ENCODE measurements at regions not wholly inside any gene's neighbourhood (a gene's known extent, or its start where the extent isn't known, plus 50 kb on each side); places are given as distances from the start of the nearest gene placed in this dataset.

DNA sequence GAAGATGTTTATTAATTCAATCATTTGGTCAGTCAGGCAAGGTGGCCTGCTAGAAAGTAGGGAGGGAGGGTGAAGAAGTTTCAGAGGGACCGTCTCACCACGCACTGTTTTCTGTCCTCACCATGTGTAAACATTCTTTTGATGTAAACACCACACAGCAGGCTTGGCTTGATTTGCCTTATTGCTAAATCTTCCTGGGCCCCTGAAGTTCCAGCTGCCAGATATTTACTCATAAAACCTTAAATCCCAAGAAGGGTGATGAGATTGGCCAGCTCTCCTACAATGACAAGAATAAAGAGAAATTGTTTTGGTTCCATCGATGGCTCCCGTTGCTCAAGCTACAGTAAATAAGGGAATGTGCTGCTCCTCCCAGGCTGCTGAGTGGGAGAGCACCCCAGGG is 198.2 kb upstream of the TMTC4 start:
- ChIA-PET CTCF (no interaction called here), POLR2A (no interaction called here)
- Histone ChIP-seq H3K4me3 (ENCODE audit: low read depth, low read length) (no peak overlapping the region), H3K27me3 (ENCODE audit: control insufficient read depth, insufficient read depth, low read length) (no peaks in the 10 kb centered on the region), H3K36me3 (ENCODE audit: control insufficient read depth, insufficient read depth, low read length) (no peaks in the 10 kb centered on the region)
- DNase-seq (ENCODE audit: low read depth), result no peak
- TF ChIP-seq, protein P1, sequence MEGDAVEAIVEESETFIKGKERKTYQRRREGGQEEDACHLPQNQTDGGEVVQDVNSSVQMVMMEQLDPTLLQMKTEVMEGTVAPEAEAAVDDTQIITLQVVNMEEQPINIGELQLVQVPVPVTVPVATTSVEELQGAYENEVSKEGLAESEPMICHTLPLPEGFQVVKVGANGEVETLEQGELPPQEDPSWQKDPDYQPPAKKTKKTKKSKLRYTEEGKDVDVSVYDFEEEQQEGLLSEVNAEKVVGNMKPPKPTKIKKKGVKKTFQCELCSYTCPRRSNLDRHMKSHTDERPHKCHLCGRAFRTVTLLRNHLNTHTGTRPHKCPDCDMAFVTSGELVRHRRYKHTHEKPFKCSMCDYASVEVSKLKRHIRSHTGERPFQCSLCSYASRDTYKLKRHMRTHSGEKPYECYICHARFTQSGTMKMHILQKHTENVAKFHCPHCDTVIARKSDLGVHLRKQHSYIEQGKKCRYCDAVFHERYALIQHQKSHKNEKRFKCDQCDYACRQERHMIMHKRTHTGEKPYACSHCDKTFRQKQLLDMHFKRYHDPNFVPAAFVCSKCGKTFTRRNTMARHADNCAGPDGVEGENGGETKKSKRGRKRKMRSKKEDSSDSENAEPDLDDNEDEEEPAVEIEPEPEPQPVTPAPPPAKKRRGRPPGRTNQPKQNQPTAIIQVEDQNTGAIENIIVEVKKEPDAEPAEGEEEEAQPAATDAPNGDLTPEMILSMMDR (IDR thresholded peaks at IDR 0.05; ENCODE audit: insufficient read depth, low read depth, low read length), result no peak

DNA sequence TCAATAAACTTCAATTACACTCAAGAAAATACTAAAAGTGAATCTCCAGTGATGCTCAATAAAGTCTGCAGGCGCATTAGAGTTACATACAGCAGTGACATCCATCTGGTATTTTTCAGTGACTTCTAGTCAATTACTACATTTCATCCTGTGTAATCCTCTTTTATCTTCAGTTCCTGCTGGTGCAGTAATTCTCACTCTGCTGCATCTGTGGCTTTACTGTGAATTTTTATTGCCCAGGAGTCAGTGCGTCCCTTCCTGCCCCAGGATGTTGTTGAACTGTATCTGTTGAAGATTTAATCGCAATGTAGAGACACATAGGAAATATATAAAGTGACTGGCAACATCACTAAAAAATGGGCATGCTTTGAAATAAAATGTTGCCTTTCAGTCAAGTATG is 196.3 kb upstream of the TMTC4 start:
- no peaks in the 10 kb centered on the region for H3K36me3 ChIP-seq (ENCODE audit: control insufficient read depth, insufficient read depth, low read length)
- H3K27me3 ChIP-seq (ENCODE audit: control insufficient read depth, insufficient read depth, low read length), result no peaks in the 10 kb centered on the region
- H3K4me3 ChIP-seq (ENCODE audit: low read depth, low read length), result no peak overlapping the region
- POLR2A ChIA-PET, result no interaction called here
- DNase-seq (ENCODE audit: low read depth), result no peak
- CTCF ChIA-PET, result no interaction called here
- TF ChIP-seq, protein P1 (IDR thresholded peaks at IDR 0.05; ENCODE audit: insufficient read depth, low read depth, low read length), result no peak

DNA sequence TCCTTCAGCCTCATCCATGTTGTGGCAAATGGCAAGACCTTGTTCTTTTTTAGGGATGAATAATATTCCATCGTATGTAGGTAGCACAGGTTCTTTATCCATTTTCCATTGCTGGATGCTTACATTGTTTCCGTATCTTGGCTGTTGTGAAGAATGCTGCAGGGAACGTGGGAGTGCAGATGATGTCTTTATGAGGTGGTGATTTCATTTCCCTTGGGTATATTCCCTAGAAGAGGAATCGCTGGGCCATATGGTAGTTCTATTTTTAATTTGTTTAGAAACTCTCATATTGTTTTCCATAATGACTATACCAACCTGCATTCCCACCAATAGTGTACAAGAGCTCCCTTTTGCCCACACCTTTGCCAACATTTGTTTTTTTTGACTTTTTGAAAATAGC is 186.3 kb upstream of the TMTC4 start:
- CTCF ChIA-PET, result no interaction called here
- TF ChIP-seq, protein P1 (IDR thresholded peaks at IDR 0.05; ENCODE audit: insufficient read depth, low read depth, low read length), result no peak
- Histone ChIP-seq H3K27me3 (ENCODE audit: control insufficient read depth, insufficient read depth, low read length) (no peaks in the 10 kb centered on the region), H3K4me3 (ENCODE audit: low read depth, low read length) (no peak overlapping the region), H3K36me3 (ENCODE audit: control insufficient read depth, insufficient read depth, low read length) (no peaks in the 10 kb centered on the region)
- POLR2A ChIA-PET, result no interaction called here
- DNase-seq (ENCODE audit: low read depth), result no peak

DNA sequence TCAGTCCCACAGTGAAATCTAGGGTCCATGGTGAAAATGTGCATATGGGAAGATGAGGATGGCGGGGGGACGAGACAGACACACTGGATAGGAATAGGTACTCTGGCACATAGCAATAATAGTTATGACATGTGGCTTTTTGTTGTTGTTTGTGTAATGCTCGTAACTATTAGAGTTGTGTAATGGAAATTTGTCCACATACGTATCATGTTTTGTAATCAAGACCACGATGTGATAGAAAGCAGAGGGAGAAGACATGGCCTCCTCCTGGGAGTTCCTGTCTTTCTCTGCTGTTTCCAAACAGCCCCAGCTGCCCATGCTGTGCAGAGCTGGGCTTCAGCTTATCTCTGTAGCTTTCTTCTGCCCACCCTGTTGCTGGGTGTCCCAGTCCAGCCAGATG is 185.3 kb upstream of the TMTC4 start:
- H3K36me3 ChIP-seq (ENCODE audit: control insufficient read depth, insufficient read depth, low read length), result no peaks in the 10 kb centered on the region
- no peaks in the 10 kb centered on the region for H3K27me3 ChIP-seq (ENCODE audit: control insufficient read depth, insufficient read depth, low read length)
- TF ChIP-seq, protein P1 (IDR thresholded peaks at IDR 0.05; ENCODE audit: insufficient read depth, low read depth, low read length), result no peak
- ChIA-PET POLR2A (no interaction called here), CTCF (no interaction called here)
- no peak overlapping the region for H3K4me3 ChIP-seq (ENCODE audit: low read depth, low read length)
- DNase-seq (ENCODE audit: low read depth), result no peak

DNA sequence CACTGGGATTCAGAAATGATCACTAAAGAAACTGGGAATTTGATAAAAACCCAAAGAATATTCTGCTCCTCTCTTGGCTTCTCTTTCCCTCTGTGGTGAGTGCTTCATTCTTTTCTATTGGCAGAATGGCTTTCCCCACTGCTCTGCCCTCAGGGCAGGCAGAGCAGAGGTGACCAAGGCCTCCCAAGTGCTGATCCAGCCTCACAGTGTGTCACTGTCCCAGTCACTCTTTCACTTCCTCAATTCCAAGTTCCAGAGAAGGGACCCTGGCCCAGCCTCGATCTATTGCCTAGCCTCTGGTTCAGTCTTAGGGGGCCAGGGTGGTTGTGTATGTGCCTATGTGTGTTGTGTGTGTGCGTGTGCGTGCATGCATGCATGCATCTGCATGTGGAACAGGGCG is 180.6 kb upstream of the TMTC4 start:
- H3K4me3 ChIP-seq (ENCODE audit: low read depth, low read length), result no peak overlapping the region
- CTCF ChIA-PET, result no interaction called here

More for the DNA sequence above, 180.6 kb upstream of the TMTC4 start:
- Histone ChIP-seq H3K36me3 (ENCODE audit: control insufficient read depth, insufficient read depth, low read length) (no peaks in the 10 kb centered on the region), H3K27me3 (ENCODE audit: control insufficient read depth, insufficient read depth, low read length) (no peaks in the 10 kb centered on the region)
- POLR2A ChIA-PET, result no interaction called here
- TF ChIP-seq, protein P1 (IDR thresholded peaks at IDR 0.05; ENCODE audit: insufficient read depth, low read depth, low read length), result no peak
- no peak for DNase-seq (ENCODE audit: low read depth)

All from BJ (cell line).